ENCODE measurements at regions not wholly inside any gene's neighbourhood (a gene's known extent, or its start where the extent isn't known, plus 50 kb on each side); places are given as distances from the start of the nearest gene placed in this dataset.

- no peak overlapping the region for H3K4me3 ChIP-seq (ENCODE audit: low read depth, low read length)
- no peak overlapping the region for H3K27ac ChIP-seq (ENCODE audit: low read depth, low read length)
- H3K27me3 ChIP-seq (ENCODE audit: control insufficient read depth, insufficient read depth, low read length): no peaks in the 10 kb centered on the region; the same call in 1 of the 2 replicates
- peaks cover 14% of the 10 kb centered on the region for H3K4me1 ChIP-seq (ENCODE audit: control insufficient read depth, insufficient read depth, low read length)
- H3K9ac ChIP-seq (ENCODE audit: low read length): no peak overlapping the region
- H3K9me3 ChIP-seq (ENCODE audit: control insufficient read depth, insufficient read depth, low read depth, low read length): no peaks in the 10 kb centered on the region
- no peaks in the 10 kb centered on the region for H3K36me3 ChIP-seq (ENCODE audit: control insufficient read depth, insufficient read depth, low read length)
Observed at GRCh38 chrX:129193357-129193756, 329.9 kb downstream of the SMARCA1 start.

- H3K27ac ChIP-seq (ENCODE audit: low read depth, low read length): peak overlapping the region; percentile 72; the same call in 1 of the 2 replicates
- peak overlapping the region; percentile 44 for H3K9ac ChIP-seq (ENCODE audit: low read length)
- H3K27me3 ChIP-seq (ENCODE audit: control insufficient read depth, insufficient read depth, low read length): no peaks in the 10 kb centered on the region; the same call in 1 of the 2 replicates
- peaks cover 18% of the 10 kb centered on the region for H3K4me1 ChIP-seq (ENCODE audit: control insufficient read depth, insufficient read depth, low read length)
- H3K9me3 ChIP-seq (ENCODE audit: control insufficient read depth, insufficient read depth, low read depth, low read length): no peaks in the 10 kb centered on the region
- no peak overlapping the region; the same call in 1 of the 2 replicates for H3K4me3 ChIP-seq (ENCODE audit: low read depth, low read length)
- no peaks in the 10 kb centered on the region for H3K36me3 ChIP-seq (ENCODE audit: control insufficient read depth, insufficient read depth, low read length)
Observed at GRCh38 chrX:129188231-129188630, 335.1 kb downstream of the SMARCA1 start.

GRCh38 chrX:129176710-129177109 is 346.6 kb downstream of the SMARCA1 start:
- H3K36me3 ChIP-seq (ENCODE audit: control insufficient read depth, insufficient read depth, low read length): no peaks in the 10 kb centered on the region
- no peak overlapping the region for H3K4me3 ChIP-seq (ENCODE audit: low read depth, low read length)
- 0 out of 2 replicates have a peak, but pooled peaks cover 6% of the 10 kb centered on the region for H3K9me3 ChIP-seq (ENCODE audit: control insufficient read depth, insufficient read depth, low read depth, low read length)
- no peak overlapping the region for H3K27ac ChIP-seq (ENCODE audit: low read depth, low read length)
- H3K9ac ChIP-seq (ENCODE audit: low read length): no peak overlapping the region
- H3K27me3 ChIP-seq (ENCODE audit: control insufficient read depth, insufficient read depth, low read length): no peaks in the 10 kb centered on the region; the same call in 1 of the 2 replicates
- H3K4me1 ChIP-seq (ENCODE audit: control insufficient read depth, insufficient read depth, low read length): no peaks in the 10 kb centered on the region

GRCh38 chrX:129161108-129161507 is 362.2 kb downstream of the SMARCA1 start:
- Histone ChIP-seq H3K4me1 (ENCODE audit: control insufficient read depth, insufficient read depth, low read length) (no peaks in the 10 kb centered on the region), H3K27ac (ENCODE audit: low read depth, low read length) (no peak overlapping the region), H3K9ac (ENCODE audit: low read length) (no peak overlapping the region), H3K4me3 (ENCODE audit: low read depth, low read length) (no peak overlapping the region), H3K27me3 (ENCODE audit: control insufficient read depth, insufficient read depth, low read length) (no peaks in the 10 kb centered on the region; the same call in 1 of the 2 replicates), H3K36me3 (ENCODE audit: control insufficient read depth, insufficient read depth, low read length) (no peaks in the 10 kb centered on the region), H3K9me3 (ENCODE audit: control insufficient read depth, insufficient read depth, low read depth, low read length) (peaks cover 5% of the 10 kb centered on the region; the same call in 1 of the 2 replicates)

GRCh38 chrX:129158505-129158904 is 364.8 kb downstream of the SMARCA1 start:
- H3K4me1 ChIP-seq (ENCODE audit: control insufficient read depth, insufficient read depth, low read length): peaks cover 10% of the 10 kb centered on the region
- H3K27me3 ChIP-seq (ENCODE audit: control insufficient read depth, insufficient read depth, low read length): no peaks in the 10 kb centered on the region; the same call in 1 of the 2 replicates
- H3K9me3 ChIP-seq (ENCODE audit: control insufficient read depth, insufficient read depth, low read depth, low read length): peaks cover 5% of the 10 kb centered on the region; the same call in 1 of the 2 replicates
- H3K4me3 ChIP-seq (ENCODE audit: low read depth, low read length): no peak overlapping the region
- H3K9ac ChIP-seq (ENCODE audit: low read length): no peak overlapping the region
- H3K27ac ChIP-seq (ENCODE audit: low read depth, low read length): no peak overlapping the region
- H3K36me3 ChIP-seq (ENCODE audit: control insufficient read depth, insufficient read depth, low read length): no peaks in the 10 kb centered on the region

- Histone ChIP-seq H3K4me3 (ENCODE audit: low read depth, low read length) (no peak overlapping the region), H3K9me3 (ENCODE audit: control insufficient read depth, insufficient read depth, low read depth, low read length) (no peaks in the 10 kb centered on the region), H3K9ac (ENCODE audit: low read length) (no peak overlapping the region), H3K4me1 (ENCODE audit: control insufficient read depth, insufficient read depth, low read length) (peaks cover 20% of the 10 kb centered on the region), H3K27ac (ENCODE audit: low read depth, low read length) (no peak overlapping the region), H3K36me3 (ENCODE audit: control insufficient read depth, insufficient read depth, low read length) (no peaks in the 10 kb centered on the region), H3K27me3 (ENCODE audit: control insufficient read depth, insufficient read depth, low read length) (no peaks in the 10 kb centered on the region; the same call in 1 of the 2 replicates)
Observed at GRCh38 chrX:129145840-129146272, 377.4 kb downstream of the SMARCA1 start.

GRCh38 chrX:129145385-129145784 is 377.9 kb downstream of the SMARCA1 start:
- no peak overlapping the region for H3K9ac ChIP-seq (ENCODE audit: low read length)

GRCh38 chrX:129144172-129145038 is 378.9 kb downstream of the SMARCA1 start:
- Histone ChIP-seq H3K27me3 (ENCODE audit: control insufficient read depth, insufficient read depth, low read length) (no peaks in the 10 kb centered on the region; the same call in 1 of the 2 replicates), H3K9ac (ENCODE audit: low read length) (no peak overlapping the region), H3K4me3 (ENCODE audit: low read depth, low read length) (no peak overlapping the region), H3K27ac (ENCODE audit: low read depth, low read length) (no peak overlapping the region), H3K36me3 (ENCODE audit: control insufficient read depth, insufficient read depth, low read length) (no peaks in the 10 kb centered on the region), H3K9me3 (ENCODE audit: control insufficient read depth, insufficient read depth, low read depth, low read length) (no peaks in the 10 kb centered on the region), H3K4me1 (ENCODE audit: control insufficient read depth, insufficient read depth, low read length) (peaks cover 27% of the 10 kb centered on the region)

More at GRCh38 chrX:129145385-129145784, 377.9 kb downstream of the SMARCA1 start:
- no peaks in the 10 kb centered on the region for H3K36me3 ChIP-seq (ENCODE audit: control insufficient read depth, insufficient read depth, low read length)
- H3K4me1 ChIP-seq (ENCODE audit: control insufficient read depth, insufficient read depth, low read length): peaks cover 20% of the 10 kb centered on the region
- H3K9me3 ChIP-seq (ENCODE audit: control insufficient read depth, insufficient read depth, low read depth, low read length): no peaks in the 10 kb centered on the region
- no peak overlapping the region for H3K4me3 ChIP-seq (ENCODE audit: low read depth, low read length)
- no peak overlapping the region for H3K27ac ChIP-seq (ENCODE audit: low read depth, low read length)
- H3K27me3 ChIP-seq (ENCODE audit: control insufficient read depth, insufficient read depth, low read length): no peaks in the 10 kb centered on the region; the same call in 1 of the 2 replicates

GRCh38 chrX:129139837-129140598 is 383.3 kb downstream of the SMARCA1 start:
- Histone ChIP-seq H3K4me1 (ENCODE audit: control insufficient read depth, insufficient read depth, low read length) (peaks cover 21% of the 10 kb centered on the region), H3K4me3 (ENCODE audit: low read depth, low read length) (no peak overlapping the region), H3K9ac (ENCODE audit: low read length) (no peak overlapping the region), H3K36me3 (ENCODE audit: control insufficient read depth, insufficient read depth, low read length) (no peaks in the 10 kb centered on the region), H3K27ac (ENCODE audit: low read depth, low read length) (no peak overlapping the region), H3K9me3 (ENCODE audit: control insufficient read depth, insufficient read depth, low read depth, low read length) (no peaks in the 10 kb centered on the region), H3K27me3 (ENCODE audit: control insufficient read depth, insufficient read depth, low read length) (no peaks in the 10 kb centered on the region; the same call in 1 of the 2 replicates)

- Histone ChIP-seq H3K36me3 (ENCODE audit: control insufficient read depth, insufficient read depth, low read length) (no peaks in the 10 kb centered on the region), H3K27ac (ENCODE audit: low read depth, low read length) (no peak overlapping the region), H3K4me1 (ENCODE audit: control insufficient read depth, insufficient read depth, low read length) (no peaks in the 10 kb centered on the region), H3K9me3 (ENCODE audit: control insufficient read depth, insufficient read depth, low read depth, low read length) (no peaks in the 10 kb centered on the region), H3K4me3 (ENCODE audit: low read depth, low read length) (no peak overlapping the region), H3K27me3 (ENCODE audit: control insufficient read depth, insufficient read depth, low read length) (no peaks in the 10 kb centered on the region; the same call in 1 of the 2 replicates), H3K9ac (ENCODE audit: low read length) (no peak overlapping the region)
Observed at GRCh38 chrX:129125122-129125914, 398.0 kb downstream of the SMARCA1 start.
